Neural cell (in vitro differentiated cells): ENCODE measurements at regions not wholly inside any gene's neighbourhood (a gene's known extent, or its start where the extent isn't known, plus 50 kb on each side); places are given as distances from the start of the nearest gene placed in this dataset.

Experiments used
- H2AFZ ChIP-seq: fragments of 200-600, 300-800 bp; sonication (generic), shearing (Covaris generic); 2 replicates; pipeline ENCODE4 v1.6.0; 2014; ENCODE audit warnings: low read depth, mild to moderate bottlenecking, antibody characterized with exemption, low read length, moderate library complexity
- H3F3A ChIP-seq: fragments of 200-600 bp; shearing (Covaris generic); 2 replicates; pipeline ENCODE4 v1.6.1; 2016; ENCODE audit warnings: mild to moderate bottlenecking, moderate library complexity, mixed read lengths, antibody characterized with exemption, low read length; ENCODE audit not compliant: insufficient read depth, poor library complexity, severe bottlenecking
- H3K27ac ChIP-seq: fragments of 200-600, 300-800 bp; sonication (generic), shearing (Covaris generic); 2 replicates; pipeline ENCODE4 v1.5.1; 2014; ENCODE audit warnings: mild to moderate bottlenecking, low read length, moderate library complexity
- H3K27me3 ChIP-seq: fragments of 300-800, 200-600 bp; sonication (generic), shearing (Covaris generic); 2 replicates; pipeline ENCODE4 v1.6.0; 2014; ENCODE audit warnings: mild to moderate bottlenecking, low read depth, low read length, moderate library complexity; ENCODE audit not compliant: insufficient read depth
- H3K36me3 ChIP-seq: fragments of 300-800, 200-600 bp; sonication (generic), shearing (Covaris generic); 2 replicates; pipeline ENCODE4 v1.5.1; 2014; ENCODE audit warnings: mild to moderate bottlenecking, antibody characterized with exemption, low read length, moderate library complexity; ENCODE audit not compliant: insufficient read depth
- H3K4me2 ChIP-seq: fragments of 300-800, 200-600 bp; sonication (generic), shearing (Covaris generic); 2 replicates; pipeline ENCODE4 v1.6.0; 2014; ENCODE audit warnings: mild to moderate bottlenecking, low read length
- H3K4me3 ChIP-seq: fragments of 300-800, 200-600 bp; sonication (generic), shearing (Covaris generic); 2 replicates; pipeline ENCODE4 v1.5.1; 2014; ENCODE audit warnings: mild to moderate bottlenecking, low read length, moderate library complexity
- H3K79me2 ChIP-seq: fragments of 200-600 bp; shearing (Covaris generic); replicated peaks from 2 replicates; pipeline ENCODE4 v1.6.0; 2014; ENCODE audit warnings: mild to moderate bottlenecking, low read length, moderate library complexity; ENCODE audit not compliant: insufficient read depth
- H3K9ac ChIP-seq: fragments of 300-800, 200-600 bp; sonication (generic), shearing (Covaris generic); 2 replicates; pipeline ENCODE4 v1.6.1; 2016; ENCODE audit warnings: mild to moderate bottlenecking, low read length, mixed read lengths
- H3K9me2 ChIP-seq: fragments of 200-600 bp; shearing (Covaris generic); 2 replicates; pipeline ENCODE4 v1.6.1; 2016; ENCODE audit warnings: mild to moderate bottlenecking, low read length, mixed read lengths; ENCODE audit not compliant: insufficient read depth
- H3K9me3 ChIP-seq: fragments of 200-600, 300-800 bp; sonication (generic), shearing (Covaris generic); 2 replicates; pipeline ENCODE4 v1.6.1; 2016; ENCODE audit warnings: mild to moderate bottlenecking, mixed run types, low read length, moderate library complexity, mixed read lengths
- H4K20me1 ChIP-seq: fragments of 200-600 bp; shearing (Covaris generic); 2 replicates; pipeline ENCODE4 v1.6.1; 2016; ENCODE audit warnings: mild to moderate bottlenecking, mixed run types; ENCODE audit not compliant: insufficient read depth
- CTCF ChIP-seq: fragments of 450-650 bp; IDR thresholded peaks from 2 replicates; pipeline ENCODE4 v1.5.1; 2014; ENCODE audit warnings: antibody characterized with exemption, mild to moderate bottlenecking, moderate library complexity; ENCODE audit not compliant: poor library complexity, severe bottlenecking
- EP300 ChIP-seq: fragments of 450-650 bp; conservative IDR thresholded peaks from 2 replicates; pipeline ENCODE4 v1.6.1; 2014; ENCODE audit warnings: antibody characterized with exemption, mild to moderate bottlenecking, moderate library complexity; ENCODE audit not compliant: poor library complexity, severe bottlenecking
- EZH2 ChIP-seq: fragments of 200-600, 300-800 bp; shearing (Covaris generic), sonication (generic); IDR thresholded peaks from 2 replicates; pipeline ENCODE4 v1.6.1; 2014; ENCODE audit warnings: antibody characterized with exemption, low read length, borderline replicate concordance, mild to moderate bottlenecking; ENCODE audit not compliant: insufficient read depth, poor library complexity, severe bottlenecking
- MXI1 ChIP-seq: fragments of 450-650 bp; conservative IDR thresholded peaks from 2 replicates; pipeline ENCODE4 v1.6.1; 2014; ENCODE audit warnings: antibody characterized with exemption, mild to moderate bottlenecking; ENCODE audit not compliant: poor library complexity, severe bottlenecking
- POLR2AphosphoS5 ChIP-seq: IDR thresholded peaks from 2 replicates; pipeline ENCODE4 v1.6.1; 2012
- RAD21 ChIP-seq: fragments of 450-650 bp; conservative IDR thresholded peaks from 2 replicates; pipeline ENCODE4 v1.6.1; 2014; ENCODE audit warnings: antibody characterized with exemption, mild to moderate bottlenecking, moderate library complexity
- SMC3 ChIP-seq: fragments of 450-650 bp; conservative IDR thresholded peaks from 2 replicates; pipeline ENCODE4 v1.6.1; 2014; ENCODE audit warnings: antibody characterized with exemption, mild to moderate bottlenecking, moderate library complexity; ENCODE audit not compliant: poor library complexity
- TAF1 ChIP-seq: IDR thresholded peaks from 2 replicates; pipeline ENCODE4 v1.6.1; 2012; ENCODE audit warnings: low read depth
- TF ChIP-seq, protein P1 (sequence below): IDR thresholded peaks from 2 replicates; pipeline ENCODE4 v1.6.1; 2012; ENCODE audit warnings: borderline replicate concordance

GRCh38 chr2:21361957-21362486, 238.3 kb downstream of the TDRD15 start:
- H3K27me3 ChIP-seq: no peaks in the 10 kb centered on the region
- H3K4me3 ChIP-seq: no peak overlapping the region
- H3K27ac ChIP-seq: no peak overlapping the region
- no peaks in the 10 kb centered on the region for H3K36me3 ChIP-seq
- no peak overlapping the region for H3K4me2 ChIP-seq
- TF ChIP-seq, protein P1, sequence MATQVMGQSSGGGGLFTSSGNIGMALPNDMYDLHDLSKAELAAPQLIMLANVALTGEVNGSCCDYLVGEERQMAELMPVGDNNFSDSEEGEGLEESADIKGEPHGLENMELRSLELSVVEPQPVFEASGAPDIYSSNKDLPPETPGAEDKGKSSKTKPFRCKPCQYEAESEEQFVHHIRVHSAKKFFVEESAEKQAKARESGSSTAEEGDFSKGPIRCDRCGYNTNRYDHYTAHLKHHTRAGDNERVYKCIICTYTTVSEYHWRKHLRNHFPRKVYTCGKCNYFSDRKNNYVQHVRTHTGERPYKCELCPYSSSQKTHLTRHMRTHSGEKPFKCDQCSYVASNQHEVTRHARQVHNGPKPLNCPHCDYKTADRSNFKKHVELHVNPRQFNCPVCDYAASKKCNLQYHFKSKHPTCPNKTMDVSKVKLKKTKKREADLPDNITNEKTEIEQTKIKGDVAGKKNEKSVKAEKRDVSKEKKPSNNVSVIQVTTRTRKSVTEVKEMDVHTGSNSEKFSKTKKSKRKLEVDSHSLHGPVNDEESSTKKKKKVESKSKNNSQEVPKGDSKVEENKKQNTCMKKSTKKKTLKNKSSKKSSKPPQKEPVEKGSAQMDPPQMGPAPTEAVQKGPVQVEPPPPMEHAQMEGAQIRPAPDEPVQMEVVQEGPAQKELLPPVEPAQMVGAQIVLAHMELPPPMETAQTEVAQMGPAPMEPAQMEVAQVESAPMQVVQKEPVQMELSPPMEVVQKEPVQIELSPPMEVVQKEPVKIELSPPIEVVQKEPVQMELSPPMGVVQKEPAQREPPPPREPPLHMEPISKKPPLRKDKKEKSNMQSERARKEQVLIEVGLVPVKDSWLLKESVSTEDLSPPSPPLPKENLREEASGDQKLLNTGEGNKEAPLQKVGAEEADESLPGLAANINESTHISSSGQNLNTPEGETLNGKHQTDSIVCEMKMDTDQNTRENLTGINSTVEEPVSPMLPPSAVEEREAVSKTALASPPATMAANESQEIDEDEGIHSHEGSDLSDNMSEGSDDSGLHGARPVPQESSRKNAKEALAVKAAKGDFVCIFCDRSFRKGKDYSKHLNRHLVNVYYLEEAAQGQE: no peak
- no peaks in the 10 kb centered on the region for H3F3A ChIP-seq
- no peak overlapping the region for H3K9ac ChIP-seq
- no peaks in the 10 kb centered on the region for H3K79me2 ChIP-seq
- no peaks in the 10 kb centered on the region for H3K9me2 ChIP-seq
- H2AFZ ChIP-seq: no peak overlapping the region
- H4K20me1 ChIP-seq: no peaks in the 10 kb centered on the region
- H3K9me3 ChIP-seq: no peaks in the 10 kb centered on the region

- Histone ChIP-seq H4K20me1 (no peaks in the 10 kb centered on the region), H3K9me3 (no peaks in the 10 kb centered on the region), H3K9me2 (no peaks in the 10 kb centered on the region), H3F3A (no peaks in the 10 kb centered on the region), H3K27me3 (no peaks in the 10 kb centered on the region), H3K4me3 (no peak overlapping the region), H2AFZ (no peak overlapping the region), H3K9ac (no peak overlapping the region), H3K36me3 (no peaks in the 10 kb centered on the region), H3K79me2 (no peaks in the 10 kb centered on the region), H3K27ac (no peak overlapping the region), H3K4me2 (no peak overlapping the region)
- TF ChIP-seq RAD21 (no peak), EZH2 (no peak), MXI1 (no peak)
Measured at GRCh38 chr2:21363364-21363763, 239.6 kb downstream of the TDRD15 start.

GRCh38 chr2:21367421-21367820, 243.7 kb downstream of the TDRD15 start:
- no peaks in the 10 kb centered on the region for H3K9me3 ChIP-seq
- H3K4me2 ChIP-seq: no peak overlapping the region
- no peak overlapping the region for H2AFZ ChIP-seq
- H3F3A ChIP-seq: no peaks in the 10 kb centered on the region
- H3K4me3 ChIP-seq: no peak overlapping the region
- no peak overlapping the region for H3K9ac ChIP-seq
- H3K27ac ChIP-seq: no peak overlapping the region
- no peaks in the 10 kb centered on the region for H3K36me3 ChIP-seq
- no peak for TF ChIP-seq EZH2
- TF ChIP-seq POLR2AphosphoS5: no peak
- TF ChIP-seq TAF1: no peak
- TF ChIP-seq RAD21: no peak
- TF ChIP-seq MXI1: no peak
- TF ChIP-seq EP300: no peak
- TF ChIP-seq CTCF: no peak
- no peak for TF ChIP-seq SMC3
- TF ChIP-seq, protein P1: no peak
- no peaks in the 10 kb centered on the region for H4K20me1 ChIP-seq
- H3K79me2 ChIP-seq: no peaks in the 10 kb centered on the region
- H3K27me3 ChIP-seq: no peaks in the 10 kb centered on the region
- H3K9me2 ChIP-seq: no peaks in the 10 kb centered on the region
